ENCODE measurements at regions not wholly inside any gene's neighbourhood (a gene's known extent, or its start where the extent isn't known, plus 50 kb on each side); places are given as distances from the start of the nearest gene placed in this dataset.
A peak's percentile ranks its signal among the peaks of the same experiment; 100 is the strongest.

DNA sequence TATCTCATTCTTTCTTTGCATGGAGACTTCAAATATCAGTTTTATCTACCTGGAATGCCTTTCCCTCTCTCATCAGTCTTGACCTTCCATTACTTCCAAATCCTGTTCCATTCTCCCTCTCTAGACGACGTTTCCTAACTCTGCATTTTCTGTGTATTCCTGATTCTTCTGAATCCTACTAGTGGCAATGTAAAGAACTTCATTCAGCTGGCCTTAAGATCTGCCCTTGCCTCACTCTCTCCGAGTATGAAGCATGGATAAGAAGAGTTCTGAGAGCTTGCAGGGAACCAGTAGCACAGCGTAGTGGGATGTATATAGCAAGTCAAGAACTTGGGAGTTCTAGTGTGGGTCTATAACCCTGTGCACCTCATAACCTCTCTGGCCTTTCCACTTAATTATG is 68.5 kb upstream of the HOXC13 start:
- no peak for TF ChIP-seq EZH2 (IDR thresholded peaks at IDR 0.05)
- TF ChIP-seq, protein P1, sequence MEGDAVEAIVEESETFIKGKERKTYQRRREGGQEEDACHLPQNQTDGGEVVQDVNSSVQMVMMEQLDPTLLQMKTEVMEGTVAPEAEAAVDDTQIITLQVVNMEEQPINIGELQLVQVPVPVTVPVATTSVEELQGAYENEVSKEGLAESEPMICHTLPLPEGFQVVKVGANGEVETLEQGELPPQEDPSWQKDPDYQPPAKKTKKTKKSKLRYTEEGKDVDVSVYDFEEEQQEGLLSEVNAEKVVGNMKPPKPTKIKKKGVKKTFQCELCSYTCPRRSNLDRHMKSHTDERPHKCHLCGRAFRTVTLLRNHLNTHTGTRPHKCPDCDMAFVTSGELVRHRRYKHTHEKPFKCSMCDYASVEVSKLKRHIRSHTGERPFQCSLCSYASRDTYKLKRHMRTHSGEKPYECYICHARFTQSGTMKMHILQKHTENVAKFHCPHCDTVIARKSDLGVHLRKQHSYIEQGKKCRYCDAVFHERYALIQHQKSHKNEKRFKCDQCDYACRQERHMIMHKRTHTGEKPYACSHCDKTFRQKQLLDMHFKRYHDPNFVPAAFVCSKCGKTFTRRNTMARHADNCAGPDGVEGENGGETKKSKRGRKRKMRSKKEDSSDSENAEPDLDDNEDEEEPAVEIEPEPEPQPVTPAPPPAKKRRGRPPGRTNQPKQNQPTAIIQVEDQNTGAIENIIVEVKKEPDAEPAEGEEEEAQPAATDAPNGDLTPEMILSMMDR (IDR thresholded peaks at IDR 0.05): peak; percentile 15

All from neural progenitor cell (in vitro differentiated cells).